SK-N-SH (cell line): ENCODE measurements at regions not wholly inside any gene's neighbourhood (a gene's known extent, or its start where the extent isn't known, plus 50 kb on each side); places are given as distances from the start of the nearest gene placed in this dataset.

Experiments used
- CTCF ChIA-PET: fragments of 300-600, 350-600 bp; formaldehyde crosslinking; extraction: SDS; loops from one replicate; lab custom pipeline; 2021; lab: Yijun Ruan, JAX
- POLR2A ChIA-PET: fragments of 350-600 bp; sonication (Branson Sonifier 250); formaldehyde crosslinking; extraction: SDS; loops from one replicate; lab custom pipeline; 2020; ENCODE audit warnings: antibody characterized with exemption, inconsistent platforms; lab: Yijun Ruan, JAX
- DNase-seq: peaks from one replicate; pipeline ENCODE4 v3.0.0; 2012
- H2AFZ ChIP-seq: fragments of 200-600 bp; sonication (generic); 2 replicates; pipeline ENCODE4 v1.8.1; 2016; ENCODE audit warnings: antibody characterized with exemption, mild to moderate bottlenecking, low read depth
- H3F3A ChIP-seq: fragments of 200-600 bp; sonication (generic); replicated peaks from 2 replicates; pipeline ENCODE3; 2016; ENCODE audit warnings: antibody characterized with exemption, mild to moderate bottlenecking; ENCODE audit not compliant: insufficient read depth
- H3K27ac ChIP-seq, 2 experiments: fragments of 200-500 bp in 1 of 2; fragments of 200-600 bp in 1 of 2; sonication (Bioruptor generic) in 1 of 2; sonication (generic), shearing (Covaris generic) in 1 of 2; 2 replicates each; pipeline versions ENCODE4 v1.5.1 to v1.6.1; 2014 to 2016; ENCODE audit warnings: low read depth in 2 of 2, inconsistent platforms in 1 of 2, low read length in 1 of 2, mild to moderate bottlenecking in 1 of 2, mixed read lengths in 1 of 2
- H3K27me3 ChIP-seq: fragments of 200-600 bp; sonication (generic), shearing (Covaris generic); 2 replicates; pipeline ENCODE4 v1.6.1; 2016; ENCODE audit warnings: mixed run types; ENCODE audit not compliant: insufficient read depth
- H3K36me3 ChIP-seq, 2 experiments: fragments of 200-500 bp in 1 of 2; fragments of 200-600 bp in 1 of 2; sonication (Bioruptor generic) in 1 of 2; sonication (generic) in 1 of 2; replicated peaks in 1 of 2; 2 replicates each; pipeline versions ENCODE3 to v1.5.1; 2014 to 2016; ENCODE audit warnings: low read length in 1 of 2, mild to moderate bottlenecking in 1 of 2; ENCODE audit not compliant: insufficient read depth in 2 of 2, control insufficient read depth in 1 of 2
- H3K4me1 ChIP-seq, 2 experiments: fragments of 200-500 bp in 1 of 2; fragments of 200-600 bp in 1 of 2; sonication (Bioruptor generic) in 1 of 2; sonication (generic), shearing (Covaris generic) in 1 of 2; 2 replicates each; pipeline versions ENCODE4 v1.5.1 to v1.6.1; 2014 to 2016; ENCODE audit warnings: low read depth in 1 of 2, low read length in 1 of 2, mixed run types in 1 of 2; ENCODE audit not compliant: insufficient read depth in 2 of 2, control insufficient read depth in 1 of 2
- H3K4me2 ChIP-seq: fragments of 200-600 bp; sonication (generic), shearing (Covaris generic); 2 replicates; pipeline ENCODE4 v1.6.1; 2017; ENCODE audit warnings: mixed run types
- H3K4me3 ChIP-seq, 2 experiments: fragments of 200-500 bp in 1 of 2; fragments of 200-600 bp in 1 of 2; sonication (Bioruptor generic) in 1 of 2; sonication (generic), shearing (Covaris generic) in 1 of 2; 2 replicates each; pipeline versions ENCODE4 v1.5.1 to v1.8.1; 2014 to 2016; ENCODE audit warnings: low read depth in 2 of 2, inconsistent platforms in 1 of 2, low read length in 1 of 2, mild to moderate bottlenecking in 1 of 2, mixed read lengths in 1 of 2, moderate library complexity in 1 of 2
- H3K79me2 ChIP-seq: fragments of 200-600 bp; sonication (generic); 2 replicates; pipeline ENCODE4 v1.8.1; 2017; ENCODE audit warnings: mild to moderate bottlenecking; ENCODE audit not compliant: insufficient read depth
- H3K9ac ChIP-seq: fragments of 200-600 bp; sonication (generic); 2 replicates; pipeline ENCODE4 v1.6.1; 2017; ENCODE audit warnings: mixed run types
- H3K9me2 ChIP-seq: fragments of 200-600 bp; sonication (generic); 2 replicates; pipeline ENCODE4 v1.6.1; 2017; ENCODE audit warnings: mixed run types
- H3K9me3 ChIP-seq: fragments of 200-600 bp; sonication (generic); 2 replicates; pipeline ENCODE4 v1.6.1; 2017; ENCODE audit warnings: mixed run types, mild to moderate bottlenecking, moderate library complexity
- H4K20me1 ChIP-seq: fragments of 200-600 bp; sonication (generic); 2 replicates; pipeline ENCODE4 v1.6.1; 2017; ENCODE audit warnings: mild to moderate bottlenecking, mixed run types; ENCODE audit not compliant: insufficient read depth
- CTCF ChIP-seq: fragments of 200-600 bp; sonication (generic); IDR thresholded peaks from 2 replicates; pipeline ENCODE4 v1.6.1; 2017; ENCODE audit warnings: antibody characterized with exemption, mild to moderate bottlenecking, moderate library complexity
- EP300 ChIP-seq, 2 experiments: IDR thresholded peaks; 2 replicates each; pipeline versions ENCODE4 v1.4.0 to v1.6.1; 2012; ENCODE audit warnings: borderline replicate concordance in 1 of 2, low read depth in 1 of 2, low read length in 1 of 2
- FOXJ3 ChIP-seq: sonication (generic); formaldehyde crosslinking; IDR thresholded peaks from 2 replicates; pipeline ENCODE4 v1.5.1; 2020; ENCODE audit warnings: mild to moderate bottlenecking, missing genetic modification reagents
- GABPA ChIP-seq: IDR thresholded peaks from 2 replicates; pipeline ENCODE4 v1.4.0; 2012; ENCODE audit warnings: low read depth, mild to moderate bottlenecking
- GATA2 ChIP-seq: sonication (generic); formaldehyde crosslinking; IDR thresholded peaks from 2 replicates; pipeline ENCODE4 v1.5.0; 2020; ENCODE audit warnings: mild to moderate bottlenecking, missing genetic modification reagents
- MEF2A ChIP-seq: IDR thresholded peaks from 2 replicates; pipeline ENCODE4 v1.4.0; 2012; ENCODE audit warnings: low read depth, borderline replicate concordance
- NRF1 ChIP-seq: IDR thresholded peaks from 2 replicates; pipeline ENCODE4 v1.6.1; 2012; ENCODE audit warnings: low read depth, mild to moderate bottlenecking, low read length
- PBX3 ChIP-seq: IDR thresholded peaks from 2 replicates; pipeline ENCODE4; 2012
- POLR2AphosphoS5 ChIP-seq: IDR thresholded peaks from 2 replicates; pipeline ENCODE4 v1.6.1; 2012; ENCODE audit warnings: low read depth, low read length
- RAD21 ChIP-seq: IDR thresholded peaks from 2 replicates; pipeline ENCODE4 v1.6.1; 2012; ENCODE audit warnings: mild to moderate bottlenecking, low read length
- RCOR1 ChIP-seq: fragments of 150-350 bp; IDR thresholded peaks from 2 replicates; pipeline ENCODE4 v1.6.1; 2017; ENCODE audit warnings: antibody characterized with exemption, low read length
- RFX5 ChIP-seq: IDR thresholded peaks from 2 replicates; pipeline ENCODE4 v1.6.1; 2012; ENCODE audit warnings: mild to moderate bottlenecking, improper control_type of control experiment, low read length
- RXRA ChIP-seq: IDR thresholded peaks from 2 replicates; pipeline ENCODE4 v1.4.0; 2012; ENCODE audit warnings: low read depth, mild to moderate bottlenecking, borderline replicate concordance
- SIN3A ChIP-seq: IDR thresholded peaks from 2 replicates; pipeline ENCODE4 v1.6.1; 2012; ENCODE audit warnings: low read depth, mild to moderate bottlenecking, low read length, moderate library complexity, borderline replicate concordance
- TAF1 ChIP-seq: IDR thresholded peaks from 2 replicates; pipeline ENCODE4 v1.6.1; 2012; ENCODE audit warnings: low read depth, mild to moderate bottlenecking, low read length, moderate library complexity, borderline replicate concordance
- TEAD4 ChIP-seq: IDR thresholded peaks from 2 replicates; pipeline ENCODE4 v1.4.0; 2012; ENCODE audit warnings: mild to moderate bottlenecking, borderline replicate concordance; ENCODE audit not compliant: insufficient read depth
- USF1 ChIP-seq: IDR thresholded peaks from 2 replicates; pipeline ENCODE4 v1.4.0; 2012; ENCODE audit warnings: low read depth, borderline replicate concordance
- YY1 ChIP-seq: IDR thresholded peaks from 2 replicates; pipeline ENCODE4 v1.4.0; 2012; ENCODE audit warnings: low read depth, mild to moderate bottlenecking
- WGBS: methylation state at CpG from one replicate; pipeline ENCODE4 v1.1.6; 2017; ENCODE audit warnings: low lambda C conversion rate; 5-methylcytosine and 5-hydroxymethylcytosine counted together

- Histone ChIP-seq H3K79me2 (no peaks in the 10 kb centered on the region), H4K20me1 (no peaks in the 10 kb centered on the region), H3K4me2 (no peak overlapping the region), H3K9me2 (no peaks in the 10 kb centered on the region), H3K4me1 (no peaks in the 10 kb centered on the region), H3K36me3 (no peaks in the 10 kb centered on the region), H3K27ac (no peak overlapping the region), H3K9ac (no peak overlapping the region), H3K27me3 (no peaks in the 10 kb centered on the region), H3F3A (no peaks in the 10 kb centered on the region), H2AFZ (no peak overlapping the region), H3K9me3 (no peaks in the 10 kb centered on the region), H3K4me3 (no peak overlapping the region)
- DNase-seq, result no peak
- 50% methylated on average over 4 of the region's 4 CpGs for WGBS
- ChIA-PET CTCF (no interaction called here), POLR2A (no interaction called here)
- TF ChIP-seq TAF1 (no peak), RAD21 (no peak), YY1 (no peak), USF1 (no peak), RFX5 (no peak), RCOR1 (no peak), MEF2A (no peak), GABPA (no peak), NRF1 (no peak), FOXJ3 (CRISPR knock-in tag) (no peak)
Measured at GRCh38 chr18:65429601-65430000, 321.2 kb upstream of the CDH7 start.

GRCh38 chr18:65425366-65425765, 325.4 kb upstream of the CDH7 start:
- CTCF ChIA-PET, result interaction anchor here (1.2 kb wide), 1 partner anchor 774 kb away, joined by 4 read pairs; no protein-coding TSS in a partner anchor
- no peak overlapping the region for H3K9ac ChIP-seq
- no peaks in the 10 kb centered on the region for H3K9me2 ChIP-seq
- H3K4me1 ChIP-seq, result no peaks in the 10 kb centered on the region
- H3K27ac ChIP-seq, result no peak overlapping the region
- TF ChIP-seq RAD21 (no peak), PBX3 (no peak), USF1 (no peak), GABPA (no peak), POLR2AphosphoS5 (no peak), GATA2 (peak; percentile 63), RCOR1 (peak; percentile 54; the same call in 1 of the 2 replicates), EP300 (IDR thresholded peaks at IDR 0.05; ENCODE audit: borderline replicate concordance in 1 of 2, low read depth in 1 of 2, low read length in 1 of 2) (peak in 1 of 2 experiments; percentile 80; a peak in 2 of 4 replicates), TEAD4 (no peak), SIN3A (no peak), CTCF (no peak), RXRA (no peak)
- no peaks in the 10 kb centered on the region for H3K27me3 ChIP-seq
- H3K4me3 ChIP-seq, result no peak overlapping the region
- H2AFZ ChIP-seq, result no peak overlapping the region
- no peaks in the 10 kb centered on the region for H3K9me3 ChIP-seq
- no peaks in the 10 kb centered on the region for H4K20me1 ChIP-seq
- no peaks in the 10 kb centered on the region for H3K36me3 ChIP-seq
- no peaks in the 10 kb centered on the region for H3K79me2 ChIP-seq
- no peaks in the 10 kb centered on the region for H3F3A ChIP-seq
- H3K4me2 ChIP-seq, result no peak overlapping the region
- POLR2A ChIA-PET, result interaction anchor here (0.6 kb wide), 1 partner anchor 19 kb away, joined by 3 read pairs; no protein-coding TSS in a partner anchor
- WGBS, result 18% methylated on average over 3 of the region's 3 CpGs
- DNase-seq, result no peak
